HCT116 (cell line): ENCODE measurements at regions not wholly inside any gene's neighbourhood (a gene's known extent, or its start where the extent isn't known, plus 50 kb on each side); places are given as distances from the start of the nearest gene placed in this dataset.

Experiments used
- ATAC-seq: fragments of 200-7000 bp; cut with Tn5 transposase; 2 replicates; pipeline ENCODE4 v1.9.1; 2020; ENCODE audit warnings: mild to moderate bottlenecking, moderate library complexity
- BruUV-seq: library from RNA; stranded (reverse); fragments of 400-500 nt; replicated peaks from 2 replicates; lab custom pipeline; 2021; lab: Mats Ljungman, UMichigan
- CTCF ChIA-PET: fragments of 300-600 bp; sonication (Branson Sonifier 250); formaldehyde crosslinking; loops from one replicate; lab custom pipeline; 2021; ENCODE audit warnings: antibody characterized with exemption; lab: Charles Lee
- POLR2A ChIA-PET: fragments of 300-600, 350-600 bp; sonication (Branson Sonifier 250); formaldehyde crosslinking; loops from one replicate; lab custom pipeline; 2021; ENCODE audit warnings: antibody characterized with exemption; lab: Charles Lee
- RAD21 ChIA-PET, 2 experiments: fragments of 300-600 bp; sonication (Branson Sonifier 250); formaldehyde crosslinking; loops; one replicate each; lab custom pipeline; 2023; ENCODE audit warnings: low total read pairs in 2 of 2; ENCODE audit not compliant: uncharacterized antibody in 2 of 2, unreplicated experiment in 2 of 2, low non-redundant PET in 1 of 2; lab: Charles Lee
- DNase-seq: peaks from one replicate; pipeline ENCODE4 v3.0.0-alpha.2; 2010; ENCODE audit warnings: low read depth, low spot score
- H2AFZ ChIP-seq: fragments of 200-600 bp; shearing (Covaris generic), sonication (generic); 2 replicates; pipeline ENCODE4 v1.6.1; 2017; ENCODE audit warnings: low read depth, mixed run types, mixed read lengths, antibody characterized with exemption, low read length; ENCODE audit not compliant: poor library complexity, severe bottlenecking
- H3K27ac ChIP-seq: 2 replicates; pipeline ENCODE4 v1.5.1; 2012; ENCODE audit warnings: low read depth, low read length
- H3K27me3 ChIP-seq: fragments of 200-600 bp; sonication (generic); 2 replicates; pipeline ENCODE4 v1.6.1; 2016; ENCODE audit warnings: mixed run types, low read length, mixed read lengths; ENCODE audit not compliant: insufficient read depth
- H3K36me3 ChIP-seq, 2 experiments: fragments of 200-500 bp in 1 of 2; fragments of 200-600 bp in 1 of 2; sonication (Bioruptor generic) in 1 of 2; sonication (generic) in 1 of 2; 2 replicates each; pipeline versions ENCODE4 v1.5.1 to v1.6.1; 2014 to 2016; ENCODE audit warnings: low read length in 2 of 2, inconsistent platforms in 1 of 2, mixed read lengths in 1 of 2, mixed run types in 1 of 2; ENCODE audit not compliant: insufficient read depth in 2 of 2, control insufficient read depth in 1 of 2
- H3K4me1 ChIP-seq, 2 experiments: fragments of 200-600 bp in 1 of 2; sonication (generic) in 1 of 2; 2 replicates each; pipeline versions ENCODE4 v1.5.1 to v1.6.1; 2012 to 2017; ENCODE audit warnings: low read length in 2 of 2, inconsistent platforms in 1 of 2, mild to moderate bottlenecking in 1 of 2, mixed read lengths in 1 of 2, mixed run types in 1 of 2, moderate library complexity in 1 of 2; ENCODE audit not compliant: insufficient read depth in 2 of 2, control insufficient read depth in 1 of 2
- H3K4me2 ChIP-seq: fragments of 200-600 bp; sonication (generic); 2 replicates; pipeline ENCODE4 v1.6.1; 2017; ENCODE audit warnings: mixed run types, low read length, mixed read lengths
- H3K4me3 ChIP-seq, 2 experiments: fragments of 200-600 bp in 1 of 2; sonication (generic) in 1 of 2; replicated peaks in 1 of 2; 2 replicates each; pipeline ENCODE4 v1.5.1; 2011 to 2016; ENCODE audit warnings: low read length in 2 of 2, control low read depth in 1 of 2, low read depth in 1 of 2, mild to moderate bottlenecking in 1 of 2, mixed read lengths in 1 of 2, mixed run types in 1 of 2
- H3K79me2 ChIP-seq: fragments of 200-600 bp; sonication (generic); 2 replicates; pipeline ENCODE4 v1.6.1; 2017; ENCODE audit warnings: mild to moderate bottlenecking, mixed run types, low read length, moderate library complexity, mixed read lengths; ENCODE audit not compliant: insufficient read depth
- H3K9ac ChIP-seq: fragments of 200-600 bp; sonication (generic); 2 replicates; pipeline ENCODE4 v1.6.1; 2016; ENCODE audit warnings: low read length, mixed read lengths
- H3K9me2 ChIP-seq: fragments of 200-600 bp; sonication (generic), shearing (Covaris generic); 2 replicates; pipeline ENCODE4 v1.6.1; 2017; ENCODE audit warnings: mixed run types, mild to moderate bottlenecking, moderate library complexity; ENCODE audit not compliant: insufficient read depth
- H3K9me3 ChIP-seq, 2 experiments: fragments of 200-500 bp in 1 of 2; fragments of 200-600 bp in 1 of 2; sonication (Bioruptor generic) in 1 of 2; sonication (generic) in 1 of 2; 2 replicates each; pipeline ENCODE4 v1.6.1; 2014 to 2017; ENCODE audit warnings: low read length in 2 of 2, mixed read lengths in 2 of 2, inconsistent platforms in 1 of 2, low read depth in 1 of 2, mild to moderate bottlenecking in 1 of 2, mixed run types in 1 of 2, moderate library complexity in 1 of 2; ENCODE audit not compliant: control insufficient read depth in 1 of 2, insufficient read depth in 1 of 2
- H4K20me1 ChIP-seq: fragments of 200-600 bp; sonication (generic), shearing (Covaris generic); 2 replicates; pipeline ENCODE4 v1.6.1; 2017; ENCODE audit warnings: mixed run types, mild to moderate bottlenecking, moderate library complexity; ENCODE audit not compliant: insufficient read depth
- ATF3 ChIP-seq: IDR thresholded peaks from 2 replicates; pipeline ENCODE4 v1.6.1; 2012
- EGR1 ChIP-seq: IDR thresholded peaks from 2 replicates; pipeline ENCODE4 v1.6.1; 2012; ENCODE audit warnings: low read depth
- EZH2phosphoT487 ChIP-seq: fragments of 200-600 bp; IDR thresholded peaks from 2 replicates; pipeline ENCODE4 v1.6.1; 2018; ENCODE audit warnings: antibody characterized with exemption, borderline replicate concordance
- RAD21 ChIP-seq: IDR thresholded peaks from 2 replicates; pipeline ENCODE4 v1.6.1; 2012; ENCODE audit warnings: low read depth, mild to moderate bottlenecking
- ZFX ChIP-seq: fragments of 450-650 bp; IDR thresholded peaks from 2 replicates; pipeline ENCODE4 v1.6.1; 2017
- intact Hi-C: fragments of 100-400 bp; cut with micrococcal nuclease; formaldehyde crosslinking; loops from 2 replicates; pipeline ENCODE4 v1.10.0; 2022
- TF ChIP-seq, protein P1 (sequence below): IDR thresholded peaks from 2 replicates; pipeline ENCODE4 v1.6.1; 2012

GRCh38 chr11:128273736-128274135 is 313.6 kb downstream of the ETS1 start:
- DNase-seq = no peak
- no peaks in the 10 kb centered on the region for H3K9me3 ChIP-seq
- H3K4me2 ChIP-seq = no peak overlapping the region
- H3K79me2 ChIP-seq = no peaks in the 10 kb centered on the region
- peaks cover 18% of the 10 kb centered on the region for H3K27me3 ChIP-seq
- no peaks in the 10 kb centered on the region for H3K9me2 ChIP-seq
- H3K27ac ChIP-seq = no peak overlapping the region
- H2AFZ ChIP-seq = no peak overlapping the region
- H3K9ac ChIP-seq = no peak overlapping the region
- no peak overlapping the region for H3K4me3 ChIP-seq
- no peaks in the 10 kb centered on the region for H3K4me1 ChIP-seq
- RAD21 ChIA-PET = no interaction called here
- intact Hi-C loops = no loop called here
- TF ChIP-seq, protein P1, sequence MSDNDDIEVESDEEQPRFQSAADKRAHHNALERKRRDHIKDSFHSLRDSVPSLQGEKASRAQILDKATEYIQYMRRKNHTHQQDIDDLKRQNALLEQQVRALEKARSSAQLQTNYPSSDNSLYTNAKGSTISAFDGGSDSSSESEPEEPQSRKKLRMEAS = no peak
- no peak for TF ChIP-seq EZH2phosphoT487
- no peak for TF ChIP-seq ATF3
- TF ChIP-seq ZFX = no peak
- TF ChIP-seq EGR1 = no peak
- BruUV-seq = no TSS peak
- CTCF ChIA-PET = no interaction called here
- H3K36me3 ChIP-seq = no peaks in the 10 kb centered on the region
- no peaks in the 10 kb centered on the region for H4K20me1 ChIP-seq
- POLR2A ChIA-PET = no interaction called here
- ATAC-seq = no peak

DNA sequence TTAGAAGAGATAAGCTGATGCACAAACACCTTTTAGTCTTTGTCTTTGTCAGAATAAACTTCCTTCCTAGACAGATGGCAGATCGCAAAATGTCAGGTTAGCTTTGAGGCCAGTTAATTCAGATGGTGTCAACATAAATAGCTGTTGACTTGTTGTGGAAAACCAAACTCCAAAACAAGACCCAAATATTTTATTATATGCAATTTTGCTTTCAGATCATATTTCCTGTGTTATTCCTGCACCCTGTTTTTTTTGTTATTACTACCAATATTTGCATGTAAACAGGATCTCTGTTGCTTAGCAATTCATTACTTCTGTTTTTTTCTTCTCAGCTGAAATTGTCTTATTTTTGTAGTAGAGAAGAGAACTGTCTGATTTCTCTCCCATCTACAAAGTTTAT is 316.0 kb downstream of the ETS1 start:
- Histone ChIP-seq H3K27me3 (peaks cover 16% of the 10 kb centered on the region; the same call in 1 of the 2 replicates), H4K20me1 (no peaks in the 10 kb centered on the region), H3K4me1 (no peaks in the 10 kb centered on the region), H3K4me3 (no peak overlapping the region), H3K9me3 (no peaks in the 10 kb centered on the region), H3K9ac (no peak overlapping the region), H3K4me2 (no peak overlapping the region), H3K27ac (no peak overlapping the region), H3K36me3 (no peaks in the 10 kb centered on the region), H2AFZ (no peak overlapping the region), H3K79me2 (no peaks in the 10 kb centered on the region), H3K9me2 (no peaks in the 10 kb centered on the region)
- BruUV-seq = no TSS peak
- intact Hi-C loops = no loop called here
- ChIA-PET POLR2A (no interaction called here), RAD21 (interaction anchor here in 1 of 2 experiments (0.7 kb wide), 1 partner anchor 337 kb away, joined by 4 read pairs; no protein-coding TSS in a partner anchor), CTCF (no interaction called here)
- no peak for TF ChIP-seq RAD21
- no peak for ATAC-seq
- no peak for DNase-seq
